ENCODE measurements at regions not wholly inside any gene's neighbourhood (a gene's known extent, or its start where the extent isn't known, plus 50 kb on each side); places are given as distances from the start of the nearest gene placed in this dataset.
"Not testable (repeated sequence)": the region's sequence is repeated elsewhere in the genome, so short reads cannot be mapped to it uniquely, and the experiment has no call there.

GRCh38 chr4:8726344-8726851 lies 133.8 kb downstream of the CPZ start:
- H3K4me1 Mint-ChIP-seq: no peaks in the 10 kb centered on the region
- no peak for DNase-seq
- no peak overlapping the region for H3K4me3 Mint-ChIP-seq
- H3K9me3 Mint-ChIP-seq: no peaks in the 10 kb centered on the region
- no peaks in the 10 kb centered on the region for H3K36me3 Mint-ChIP-seq
- peaks cover 8% of the 10 kb centered on the region for H3K27me3 Mint-ChIP-seq
- H3K27ac Mint-ChIP-seq: no peak overlapping the region

DNA sequence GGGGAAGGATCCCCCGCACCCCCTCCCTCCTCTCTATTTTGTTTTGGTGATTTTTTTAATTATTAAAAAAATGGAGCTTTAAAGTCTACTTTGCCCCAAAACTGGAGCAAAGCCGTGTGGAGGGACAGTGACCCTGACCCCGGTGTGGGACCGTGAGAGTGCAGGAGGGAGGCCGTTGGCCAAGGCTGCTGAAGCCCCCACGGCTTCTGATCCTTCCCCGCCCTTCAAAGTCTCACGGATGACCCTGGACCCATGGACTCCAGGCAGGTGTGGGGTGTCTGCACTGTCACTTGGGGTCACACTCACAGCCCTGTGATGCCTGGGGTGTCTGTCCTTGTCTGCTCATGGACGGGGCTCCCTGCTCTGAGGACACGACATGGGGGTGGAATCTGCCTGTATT lies 133.3 kb downstream of the CPZ start:
- no peaks in the 10 kb centered on the region for H3K4me1 Mint-ChIP-seq
- H3K9me3 Mint-ChIP-seq: no peaks in the 10 kb centered on the region
- no peak for DNase-seq
- peaks cover 8% of the 10 kb centered on the region for H3K27me3 Mint-ChIP-seq
- H3K4me3 Mint-ChIP-seq: no peak overlapping the region
- no peaks in the 10 kb centered on the region for H3K36me3 Mint-ChIP-seq
- H3K27ac Mint-ChIP-seq: no peak overlapping the region

- no peaks in the 10 kb centered on the region for H3K4me1 Mint-ChIP-seq
- H3K9me3 Mint-ChIP-seq: no peaks in the 10 kb centered on the region
- peaks cover 8% of the 10 kb centered on the region for H3K27me3 Mint-ChIP-seq
- H3K36me3 Mint-ChIP-seq: no peaks in the 10 kb centered on the region
- no peak overlapping the region for H3K27ac Mint-ChIP-seq
- DNase-seq: no peak
- no peak overlapping the region for H3K4me3 Mint-ChIP-seq
These were observed 132.7 kb downstream of the CPZ start for GRCh38 chr4:8725071-8725841.

DNA sequence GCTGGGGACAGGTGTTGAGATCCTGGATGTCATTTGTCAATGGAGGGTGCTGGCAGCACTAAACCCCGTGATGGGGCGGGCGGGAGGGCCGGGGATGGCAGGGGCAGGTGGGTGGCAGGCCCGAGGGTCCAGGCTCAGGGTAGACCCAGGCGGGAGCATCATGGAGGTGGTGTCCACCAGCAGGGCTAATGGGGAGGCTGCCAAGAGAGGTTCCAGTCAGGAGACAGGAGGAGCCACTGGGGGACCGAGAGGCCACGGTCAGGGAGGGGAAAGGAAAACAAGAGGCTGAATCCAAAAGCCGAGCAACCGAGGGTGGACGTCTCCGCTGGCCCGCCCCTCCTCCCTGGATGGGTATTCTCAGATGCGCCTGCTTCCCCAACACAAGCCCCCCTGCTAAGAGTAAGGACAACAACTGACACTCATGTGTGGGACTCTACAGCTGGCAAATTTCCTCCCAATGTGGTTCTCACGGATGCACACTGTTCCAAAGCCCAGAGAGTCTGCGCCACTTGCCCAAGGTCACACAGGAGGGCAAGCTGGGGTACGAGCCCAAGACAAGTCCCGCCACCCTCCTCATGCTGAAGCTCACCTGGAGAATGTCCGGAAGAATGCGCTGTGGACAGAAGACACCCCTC lies 132.0 kb downstream of the CPZ start:
- no peak overlapping the region for H3K4me3 Mint-ChIP-seq

DNA sequence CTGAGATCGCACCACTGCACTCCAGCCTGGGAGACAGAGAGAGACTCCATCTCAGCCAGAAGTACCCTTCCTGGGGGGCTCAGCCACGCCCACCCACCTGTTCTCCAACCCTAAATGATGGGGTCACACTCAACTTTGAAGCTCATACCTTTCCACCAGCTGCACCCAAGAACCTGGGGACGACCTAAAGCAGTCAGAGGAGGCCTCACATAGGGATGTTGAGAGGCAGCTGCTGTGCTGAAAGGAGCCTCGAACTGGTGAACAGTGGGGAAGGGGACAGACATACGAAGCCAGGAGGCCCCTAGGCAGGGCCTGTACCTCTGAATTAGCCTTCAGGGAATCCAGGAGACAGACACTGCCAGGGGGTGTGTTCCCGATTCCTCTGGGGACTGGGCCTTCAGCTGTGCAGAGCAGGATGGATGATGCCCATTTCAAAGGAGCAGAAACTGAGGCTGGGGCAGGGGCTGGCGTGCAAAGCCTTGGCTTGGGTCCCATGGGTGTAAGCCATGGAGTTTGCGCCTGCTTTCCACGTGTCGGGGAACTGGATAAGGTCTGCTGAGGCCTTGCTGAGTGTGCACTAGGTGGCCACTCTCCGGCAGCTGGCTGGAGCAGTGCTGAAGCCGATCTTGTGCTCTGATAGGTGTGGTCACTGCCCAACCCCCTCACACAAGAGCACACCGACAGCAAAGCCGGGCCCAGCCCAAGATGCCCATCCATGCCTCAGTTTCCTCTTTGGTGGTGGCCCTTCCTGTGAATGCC lies 130.8 kb downstream of the CPZ start:
- no peaks in the 10 kb centered on the region for H3K36me3 Mint-ChIP-seq
- H3K9me3 Mint-ChIP-seq: peaks cover 5% of the 10 kb centered on the region
- peaks cover 8% of the 10 kb centered on the region for H3K27me3 Mint-ChIP-seq
- H3K4me1 Mint-ChIP-seq: no peaks in the 10 kb centered on the region
- H3K27ac Mint-ChIP-seq: no peak overlapping the region
- DNase-seq: no peak
- no peak overlapping the region for H3K4me3 Mint-ChIP-seq

More for the DNA sequence above, 132.0 kb downstream of the CPZ start:
- H3K27ac Mint-ChIP-seq: no peak overlapping the region
- H3K4me1 Mint-ChIP-seq: no peaks in the 10 kb centered on the region
- peaks cover 8% of the 10 kb centered on the region for H3K27me3 Mint-ChIP-seq
- no peak for DNase-seq
- peaks cover 4% of the 10 kb centered on the region for H3K9me3 Mint-ChIP-seq
- H3K36me3 Mint-ChIP-seq: no peaks in the 10 kb centered on the region

DNA sequence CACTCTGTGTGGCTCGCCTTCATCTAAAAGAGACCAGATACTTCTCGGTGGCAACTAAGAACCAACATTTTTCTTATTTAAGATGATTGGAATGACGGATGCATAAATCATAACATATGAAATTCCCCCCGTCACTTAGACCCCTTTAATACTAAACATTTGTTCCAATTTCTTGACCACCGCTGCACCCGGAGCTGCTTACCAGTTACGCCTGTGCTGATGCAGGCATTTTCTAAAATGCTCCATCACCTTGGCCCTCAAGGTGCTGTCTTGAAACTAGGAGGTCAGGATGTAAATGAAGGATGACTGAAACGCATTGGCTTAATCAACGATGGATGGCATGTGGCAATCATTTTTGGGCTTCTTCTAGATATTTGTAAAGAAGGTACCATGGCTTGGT lies 130.0 kb downstream of the CPZ start:
- no peak for DNase-seq
- Mint-ChIP-seq H3K27ac (no peak overlapping the region), H3K27me3 (peaks cover 8% of the 10 kb centered on the region), H3K4me3 (no peak overlapping the region), H3K9me3 (peaks cover 9% of the 10 kb centered on the region), H3K4me1 (no peaks in the 10 kb centered on the region), H3K36me3 (no peaks in the 10 kb centered on the region)

GRCh38 chr4:8721621-8722020 lies 129.1 kb downstream of the CPZ start:
- H3K27ac Mint-ChIP-seq: no peak overlapping the region

GRCh38 chr4:8719421-8719820 lies 126.9 kb downstream of the CPZ start:
- no peak overlapping the region for H3K27ac Mint-ChIP-seq
- no peak overlapping the region for H3K4me3 Mint-ChIP-seq
- no peaks in the 10 kb centered on the region for H3K4me1 Mint-ChIP-seq
- peaks cover 15% of the 10 kb centered on the region for H3K9me3 Mint-ChIP-seq
- DNase-seq: no peak
- peaks cover 4% of the 10 kb centered on the region for H3K27me3 Mint-ChIP-seq
- H3K36me3 Mint-ChIP-seq: no peaks in the 10 kb centered on the region

More at GRCh38 chr4:8721621-8722020, 129.1 kb downstream of the CPZ start:
- H3K9me3 Mint-ChIP-seq: peaks cover 12% of the 10 kb centered on the region
- no peaks in the 10 kb centered on the region for H3K36me3 Mint-ChIP-seq
- H3K27me3 Mint-ChIP-seq: peaks cover 8% of the 10 kb centered on the region
- DNase-seq: no peak
- H3K4me3 Mint-ChIP-seq: no peak overlapping the region
- H3K4me1 Mint-ChIP-seq: no peaks in the 10 kb centered on the region

DNA sequence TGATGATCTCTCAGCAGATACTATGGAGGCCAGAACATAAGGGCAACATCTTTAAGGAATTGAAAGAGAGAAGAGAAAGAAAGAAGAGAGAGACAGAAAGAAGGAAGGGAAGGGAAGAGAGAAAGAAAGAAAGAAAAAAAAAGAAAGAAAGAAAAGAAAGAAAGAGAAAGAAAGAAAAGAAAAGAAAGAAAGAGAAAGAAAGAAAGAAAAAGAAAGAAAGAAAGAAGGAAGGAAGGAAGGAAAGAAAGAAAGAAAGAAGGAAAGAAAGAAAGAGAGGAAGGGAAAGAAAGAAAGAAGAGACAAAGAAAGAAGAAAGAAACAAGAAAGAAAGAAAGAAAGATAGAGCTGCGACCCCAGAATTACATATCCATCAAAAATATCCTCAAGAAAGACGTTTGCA lies 124.9 kb downstream of the CPZ start:
- H3K4me3 Mint-ChIP-seq: not testable (repeated sequence)

GRCh38 chr4:8710946-8711345 lies 118.4 kb downstream of the CPZ start:
- no peaks in the 10 kb centered on the region for H3K4me1 Mint-ChIP-seq
- no peak overlapping the region for H3K27ac Mint-ChIP-seq
- H3K27me3 Mint-ChIP-seq: no peaks in the 10 kb centered on the region
- H3K36me3 Mint-ChIP-seq: peaks cover 2% of the 10 kb centered on the region
- no peak overlapping the region for H3K4me3 Mint-ChIP-seq
- no peak for DNase-seq
- peaks cover 18% of the 10 kb centered on the region for H3K9me3 Mint-ChIP-seq

More for the DNA sequence above, 124.9 kb downstream of the CPZ start:
- not testable (repeated sequence) for H3K27ac Mint-ChIP-seq, H3K36me3 Mint-ChIP-seq, DNase-seq, H3K27me3 Mint-ChIP-seq, H3K4me1 Mint-ChIP-seq
- H3K9me3 Mint-ChIP-seq: peaks cover 27% of the 10 kb centered on the region

DNA sequence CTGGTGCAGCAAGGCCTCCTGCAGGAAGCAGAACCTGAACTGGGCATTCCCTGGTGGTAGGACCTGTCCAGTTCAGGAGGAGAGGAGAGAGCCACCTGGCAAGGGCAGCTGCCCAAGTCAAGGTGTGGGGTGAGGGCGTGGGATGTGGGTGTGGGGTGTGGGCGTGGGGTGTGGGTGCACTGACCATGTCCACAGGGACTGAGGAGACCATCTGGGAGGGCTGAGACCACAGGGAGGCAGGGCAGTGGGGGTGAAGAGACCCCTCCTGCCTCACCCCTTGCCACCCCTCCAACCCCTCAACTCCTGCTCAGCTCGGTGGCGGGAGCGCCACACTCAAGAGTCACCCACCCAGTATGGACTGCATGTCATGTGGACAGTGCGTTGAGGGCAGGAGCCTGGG lies 117.9 kb downstream of the CPZ start:
- DNase-seq: no peak
- peaks cover 2% of the 10 kb centered on the region for H3K36me3 Mint-ChIP-seq
- no peaks in the 10 kb centered on the region for H3K4me1 Mint-ChIP-seq
- no peaks in the 10 kb centered on the region for H3K27me3 Mint-ChIP-seq
- peaks cover 17% of the 10 kb centered on the region for H3K9me3 Mint-ChIP-seq
- H3K27ac Mint-ChIP-seq: no peak overlapping the region
- H3K4me3 Mint-ChIP-seq: no peak overlapping the region

DNA sequence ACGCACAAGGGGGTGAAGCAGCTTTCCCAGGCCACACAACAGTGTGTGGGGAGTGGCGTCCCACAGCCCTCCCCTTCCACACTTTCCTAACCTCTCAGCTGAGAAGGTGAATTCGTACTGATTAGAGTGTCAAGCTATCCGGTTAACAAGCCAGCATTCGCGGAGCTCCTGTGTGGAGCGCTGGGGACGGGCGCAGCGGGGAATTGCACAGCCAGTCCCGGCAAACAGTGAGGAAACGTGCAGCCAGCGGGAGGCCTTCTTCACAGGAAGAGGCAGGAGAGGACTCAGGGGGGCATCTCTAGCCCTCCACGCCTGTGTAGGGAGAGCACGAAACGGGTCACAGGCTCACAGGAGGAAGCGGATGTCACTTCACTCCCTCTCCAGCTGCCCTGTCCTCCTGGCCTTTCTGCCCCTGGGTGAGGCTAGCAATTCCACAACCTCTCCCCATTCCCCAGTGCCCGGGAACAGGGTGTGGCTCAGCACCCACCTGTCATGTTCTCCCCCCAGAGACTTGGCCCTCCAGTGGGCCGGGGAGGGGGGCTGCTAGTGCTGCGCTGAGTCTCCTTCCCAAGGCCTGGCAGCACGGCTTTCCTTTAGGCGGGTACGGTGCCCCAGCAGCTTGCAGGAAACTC lies 117.3 kb downstream of the CPZ start:
- no peak for DNase-seq
- H3K4me3 Mint-ChIP-seq: no peak overlapping the region

DNA sequence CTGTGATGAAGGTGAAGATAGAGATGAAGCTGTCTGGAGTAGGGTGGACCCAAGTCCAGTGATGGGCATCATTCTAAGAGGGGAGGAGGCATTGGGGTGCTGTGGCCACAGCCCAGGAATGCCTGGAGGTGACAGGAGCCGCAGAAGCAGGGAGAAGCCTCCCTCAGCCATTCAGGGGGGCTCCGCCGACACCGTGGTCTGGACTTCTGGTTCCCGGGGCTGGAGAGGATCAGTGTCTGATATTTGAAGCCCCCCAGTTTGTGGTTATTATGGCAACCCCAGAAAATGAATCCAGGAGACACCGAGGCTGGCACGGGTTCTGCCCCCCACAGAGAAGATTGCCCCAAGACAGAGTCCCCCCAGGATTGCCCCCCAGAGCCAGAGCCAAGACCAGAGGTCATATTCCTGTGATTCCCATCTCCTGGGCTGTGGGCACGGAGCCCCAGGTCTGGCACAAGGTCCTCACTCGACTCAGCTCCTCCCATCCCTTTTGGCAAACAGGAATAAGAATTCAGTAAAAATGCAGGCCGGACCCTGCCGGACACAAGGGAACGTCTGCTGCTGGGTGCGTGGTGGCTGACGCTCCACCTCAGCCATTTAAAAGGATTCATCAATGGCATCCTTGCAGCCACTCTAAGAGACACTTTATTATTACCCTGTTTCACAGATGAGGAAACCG lies 116.6 kb downstream of the CPZ start:
- peaks cover 14% of the 10 kb centered on the region for H3K9me3 Mint-ChIP-seq
- H3K4me1 Mint-ChIP-seq: no peaks in the 10 kb centered on the region
- H3K27ac Mint-ChIP-seq: no peak overlapping the region
- no peaks in the 10 kb centered on the region for H3K27me3 Mint-ChIP-seq
- no peak overlapping the region for H3K4me3 Mint-ChIP-seq
- peaks cover 2% of the 10 kb centered on the region for H3K36me3 Mint-ChIP-seq
- DNase-seq: no peak

More for the DNA sequence above, 117.3 kb downstream of the CPZ start:
- Mint-ChIP-seq H3K27ac (no peak overlapping the region), H3K4me1 (no peaks in the 10 kb centered on the region), H3K9me3 (peaks cover 17% of the 10 kb centered on the region), H3K36me3 (peaks cover 2% of the 10 kb centered on the region), H3K27me3 (no peaks in the 10 kb centered on the region)

- no peaks in the 10 kb centered on the region for H3K27me3 Mint-ChIP-seq
- H3K4me3 Mint-ChIP-seq: no peak overlapping the region
- H3K27ac Mint-ChIP-seq: no peak overlapping the region
- H3K36me3 Mint-ChIP-seq: peaks cover 2% of the 10 kb centered on the region
- no peaks in the 10 kb centered on the region for H3K4me1 Mint-ChIP-seq
- no peak for DNase-seq
- H3K9me3 Mint-ChIP-seq: peaks cover 12% of the 10 kb centered on the region
These were observed 115.9 kb downstream of the CPZ start for GRCh38 chr4:8708401-8709021.

Data from activated naive CD8-positive, alpha-beta T cell treated with anti-CD3 and anti-CD28 coated beads for 36 hours (primary cell).